Liver (tissue), 3 donors: ENCODE measurements at regions not wholly inside any gene's neighbourhood (a gene's known extent, or its start where the extent isn't known, plus 50 kb on each side); places are given as distances from the start of the nearest gene placed in this dataset.

ENCODE experiments used
- CTCF ChIP-seq: fragments of 150-350 bp; IDR thresholded peaks from 2 replicates; pipeline ENCODE4 v1.5.1; 2017; ENCODE audit warnings: improper control_type of control experiment, low read depth, low read length; ENCODE audit not compliant: missing input control
- EGR1 ChIP-seq, 2 donors: IDR thresholded peaks; 2 replicates each; pipeline ENCODE4 v1.6.1; 2016 to 2018; ENCODE audit warnings: antibody characterized with exemption in 2 of 2, low read depth in 2 of 2
- FOXA1 ChIP-seq: IDR thresholded peaks from 2 replicates; pipeline ENCODE4 v1.6.1; 2016; ENCODE audit warnings: antibody characterized with exemption
- HNF4A ChIP-seq, 2 donors: conservative IDR thresholded peaks; 2 replicates each; pipeline ENCODE4 v1.6.1; 2016; ENCODE audit warnings: antibody characterized with exemption in 2 of 2, mild to moderate bottlenecking in 2 of 2
- HNF4G ChIP-seq: IDR thresholded peaks from 2 replicates; pipeline ENCODE4 v1.6.1; 2016; ENCODE audit warnings: antibody characterized with exemption
- JUND ChIP-seq, 2 donors: IDR thresholded peaks; 2 replicates each; pipeline ENCODE4 v1.6.1; 2016; ENCODE audit warnings: antibody characterized with exemption in 2 of 2
- MAX ChIP-seq: IDR thresholded peaks from 2 replicates; pipeline ENCODE4 v1.6.1; 2016; ENCODE audit warnings: antibody characterized with exemption
- RAD21 ChIP-seq, 2 donors: IDR thresholded peaks; 2 replicates each; pipeline ENCODE4 v1.6.1; 2016; ENCODE audit warnings: antibody characterized with exemption in 2 of 2, mild to moderate bottlenecking in 2 of 2
- REST ChIP-seq: IDR thresholded peaks from 2 replicates; pipeline ENCODE4 v1.6.1; 2016; ENCODE audit warnings: antibody characterized with exemption, mild to moderate bottlenecking
- RXRA ChIP-seq, 2 donors: IDR thresholded peaks; 2 replicates each; pipeline ENCODE4 v1.6.1; 2017 to 2018; ENCODE audit warnings: antibody characterized with exemption in 2 of 2, mild to moderate bottlenecking in 1 of 2
- SP1 ChIP-seq: IDR thresholded peaks from 2 replicates; pipeline ENCODE4 v1.6.1; 2018; ENCODE audit warnings: antibody characterized with exemption, mild to moderate bottlenecking
- YY1 ChIP-seq: IDR thresholded peaks from 2 replicates; pipeline ENCODE4 v1.6.1; 2016; ENCODE audit warnings: antibody characterized with exemption, mild to moderate bottlenecking
- ZBTB33 ChIP-seq: IDR thresholded peaks from 2 replicates; pipeline ENCODE4 v1.6.1; 2016; ENCODE audit warnings: antibody characterized with exemption
- TF ChIP-seq, protein P1 (sequence below): IDR thresholded peaks from 2 replicates; pipeline ENCODE4 v1.6.1; 2016; ENCODE audit warnings: antibody characterized with exemption
- donor health status: healthy.
- donor health status: healthy.

GRCh38 chr14:38696925-38697324, 406.1 kb downstream of the SEC23A start:
- TF ChIP-seq CTCF = no peak
- no peak for TF ChIP-seq EGR1 (IDR thresholded peaks at IDR 0.05; ENCODE audit: low read depth in 2 of 2)
- no peak for TF ChIP-seq REST
- no peak for TF ChIP-seq HNF4G
- TF ChIP-seq ZBTB33 = no peak
- TF ChIP-seq YY1 = no peak
- TF ChIP-seq JUND (IDR thresholded peaks at IDR 0.05) = no peak
- TF ChIP-seq RAD21 (IDR thresholded peaks at IDR 0.05) = no peak
- TF ChIP-seq SP1 = no peak
- TF ChIP-seq FOXA1 = no peak
- no peak for TF ChIP-seq MAX
- TF ChIP-seq, protein P1, sequence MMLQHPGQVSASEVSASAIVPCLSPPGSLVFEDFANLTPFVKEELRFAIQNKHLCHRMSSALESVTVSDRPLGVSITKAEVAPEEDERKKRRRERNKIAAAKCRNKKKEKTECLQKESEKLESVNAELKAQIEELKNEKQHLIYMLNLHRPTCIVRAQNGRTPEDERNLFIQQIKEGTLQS = no peak
- TF ChIP-seq HNF4A (conservative IDR thresholded peaks at IDR 0.05) = no peak
- no peak for TF ChIP-seq RXRA (IDR thresholded peaks at IDR 0.05)
